Mesodermal cell (in vitro differentiated cells): ENCODE measurements at regions not wholly inside any gene's neighbourhood (a gene's known extent, or its start where the extent isn't known, plus 50 kb on each side); places are given as distances from the start of the nearest gene placed in this dataset.
A peak's percentile ranks its signal among the peaks of the same experiment; 100 is the strongest.

ENCODE experiments used
- H3K27ac ChIP-seq: 2 replicates; pipeline ENCODE4 v1.7.0; 2013; ENCODE audit warnings: mild to moderate bottlenecking, low read depth, low read length, moderate library complexity; ENCODE audit not compliant: severe bottlenecking
- H3K36me3 ChIP-seq: 2 replicates; pipeline ENCODE4 v1.7.1; 2013; ENCODE audit warnings: mild to moderate bottlenecking, low read length, moderate library complexity; ENCODE audit not compliant: control insufficient read depth, insufficient read depth
- H3K4me1 ChIP-seq: one replicate; pipeline ENCODE4 v1.7.1; 2013; ENCODE audit warnings: mild to moderate bottlenecking, low read length; ENCODE audit not compliant: insufficient read depth, control insufficient read depth, poor library complexity, severe bottlenecking
- H3K4me3 ChIP-seq: 2 replicates; pipeline ENCODE4 v1.7.0; 2013; ENCODE audit warnings: low read length, control low read depth, mild to moderate bottlenecking; ENCODE audit not compliant: insufficient read depth, poor library complexity, severe bottlenecking; ENCODE audit errors: extremely low read depth
- H3K9me3 ChIP-seq: 2 replicates; pipeline ENCODE4 v1.7.1; 2013; ENCODE audit warnings: mild to moderate bottlenecking, low read length, moderate library complexity; ENCODE audit not compliant: control insufficient read depth
- WGBS, 2 experiments: methylation state at CpG; one replicate each; pipeline ENCODE4 v1.1.5; 2013; ENCODE audit warnings: missing lambda C conversion rate in 2 of 2; ENCODE audit not compliant: insufficient coverage in 2 of 2; 5-methylcytosine and 5-hydroxymethylcytosine counted together

DNA sequence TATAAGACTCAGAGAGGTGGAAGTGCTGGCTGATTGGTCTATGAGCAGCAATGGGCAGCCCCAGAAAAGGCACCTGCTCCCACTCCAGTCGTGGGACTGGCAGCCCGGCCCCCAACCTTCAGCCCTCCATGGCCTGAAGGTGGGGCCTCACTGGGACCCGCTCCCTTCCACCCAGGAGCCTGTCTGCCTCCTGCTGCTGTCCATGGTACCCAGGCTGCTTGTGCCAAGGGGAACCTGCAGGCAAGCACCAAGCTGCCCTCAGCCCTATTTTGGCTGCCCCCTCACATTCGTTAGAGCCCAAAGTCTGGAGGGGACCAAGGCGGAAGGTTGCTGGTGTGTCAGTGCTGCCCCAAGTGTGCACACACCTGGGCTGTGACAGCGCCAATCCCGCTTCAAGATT is 2304.9 kb downstream of the PCDH9 start:
- 79 to 94% methylated on average over 4 to 7 of the region's 7 CpGs for WGBS, 2 experiments
- H3K4me3 ChIP-seq: no peak overlapping the region
- H3K9me3 ChIP-seq: no peaks in the 10 kb centered on the region
- no peaks in the 10 kb centered on the region for H3K36me3 ChIP-seq
- H3K27ac ChIP-seq: no peak overlapping the region
- H3K4me1 ChIP-seq: peaks cover 6% of the 10 kb centered on the region

DNA sequence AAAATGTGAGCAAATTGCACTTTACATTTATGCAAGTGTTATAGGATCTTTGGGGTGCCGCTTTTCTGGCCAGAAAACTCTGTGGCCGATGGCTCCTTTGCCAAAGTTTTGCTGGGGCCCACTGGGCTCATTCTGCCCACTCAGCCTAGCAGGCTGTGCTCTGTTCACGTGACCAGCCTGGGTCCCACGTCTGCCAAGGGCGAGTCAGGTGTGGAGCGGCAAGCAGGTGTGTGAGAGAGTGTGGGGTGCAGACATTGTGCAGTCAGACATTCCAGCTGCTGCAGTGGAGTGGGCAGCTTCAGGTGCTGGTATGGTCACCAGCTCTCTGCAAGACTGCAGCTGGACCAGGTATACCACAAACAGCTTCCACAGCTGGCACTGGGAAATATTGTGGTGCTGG is 2305.7 kb downstream of the PCDH9 start:
- 92 to 94% methylated on average over 6 of the region's 6 CpGs for WGBS, 2 experiments
- Histone ChIP-seq H3K27ac (no peak overlapping the region), H3K4me3 (no peak overlapping the region), H3K4me1 (no peaks in the 10 kb centered on the region), H3K36me3 (no peaks in the 10 kb centered on the region), H3K9me3 (no peaks in the 10 kb centered on the region)

DNA sequence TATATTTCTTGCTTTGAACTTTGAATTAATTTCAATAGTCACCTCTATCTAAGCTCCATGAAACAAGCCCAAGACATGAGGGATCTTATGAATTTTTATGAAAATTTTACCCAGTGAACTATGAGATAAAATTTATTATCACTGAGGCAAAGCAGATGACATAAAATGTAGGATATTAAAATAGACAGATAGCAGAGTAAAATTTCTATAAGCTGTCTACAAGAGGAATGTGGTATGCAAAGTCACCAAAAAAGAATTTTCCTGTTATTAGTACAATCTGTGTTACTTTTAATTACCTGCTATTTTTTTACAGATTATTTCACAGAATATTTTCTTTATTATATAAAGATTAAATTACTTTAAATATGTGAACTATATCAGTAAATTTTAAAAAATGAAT is 2312.6 kb downstream of the PCDH9 start:
- Histone ChIP-seq H3K4me3 (no peak overlapping the region), H3K9me3 (peaks cover 4% of the 10 kb centered on the region), H3K36me3 (no peaks in the 10 kb centered on the region), H3K27ac (no peak overlapping the region), H3K4me1 (no peaks in the 10 kb centered on the region)

DNA sequence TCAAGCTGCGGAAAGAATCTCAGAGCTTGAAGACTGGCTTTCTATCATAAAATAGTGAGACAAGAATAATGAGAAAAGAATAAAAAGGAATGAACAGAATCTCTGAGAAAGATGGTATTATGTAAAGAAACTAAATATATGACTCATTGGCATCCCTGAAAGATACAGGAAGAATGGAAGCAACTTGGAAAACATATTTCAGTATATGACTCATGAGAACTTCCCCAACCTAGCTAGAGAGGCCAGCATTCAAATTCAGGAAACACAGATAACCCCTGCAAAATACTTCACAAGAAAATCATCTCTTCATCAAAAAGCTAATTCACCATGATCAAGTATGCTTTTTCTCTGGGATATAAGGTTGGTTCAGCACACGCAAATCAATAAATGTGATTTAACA is 2318.0 kb downstream of the PCDH9 start:
- peak overlapping the region; percentile 54 for H3K27ac ChIP-seq
- H3K4me3 ChIP-seq: no peak overlapping the region
- H3K9me3 ChIP-seq: peaks cover 4% of the 10 kb centered on the region
- H3K36me3 ChIP-seq: no peaks in the 10 kb centered on the region
- H3K4me1 ChIP-seq: peaks cover 17% of the 10 kb centered on the region
- 100% methylated on average over 1 of the region's 2 CpGs; no CpG with 5 or more reads in 1 of the 2 experiments for WGBS, 2 experiments

DNA sequence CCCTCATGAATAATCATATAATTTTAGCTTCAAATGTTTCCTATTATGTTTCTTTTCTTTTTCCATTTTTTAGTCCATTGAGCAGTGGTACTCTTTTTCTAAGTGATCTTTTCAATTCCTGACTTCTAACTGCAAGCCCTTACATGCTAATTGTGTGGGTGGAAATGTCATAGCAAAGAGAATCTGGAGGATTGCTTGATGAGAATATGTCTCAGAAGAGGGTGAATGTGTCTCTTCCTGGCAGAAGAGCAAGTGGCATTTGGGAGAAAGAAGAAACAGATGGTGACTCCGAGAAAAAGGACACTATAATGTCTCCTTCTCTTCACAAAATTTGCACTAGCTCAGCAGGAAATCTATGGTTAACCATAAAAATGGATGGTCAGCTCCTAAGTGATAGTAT is 2320.0 kb downstream of the PCDH9 start:
- Histone ChIP-seq H3K27ac (no peak overlapping the region), H3K9me3 (peaks cover 4% of the 10 kb centered on the region), H3K4me3 (no peak overlapping the region), H3K4me1 (peaks cover 17% of the 10 kb centered on the region), H3K36me3 (no peaks in the 10 kb centered on the region)
- WGBS, 2 experiments: no CpG with 5 or more reads among the region's 1 CpG

DNA sequence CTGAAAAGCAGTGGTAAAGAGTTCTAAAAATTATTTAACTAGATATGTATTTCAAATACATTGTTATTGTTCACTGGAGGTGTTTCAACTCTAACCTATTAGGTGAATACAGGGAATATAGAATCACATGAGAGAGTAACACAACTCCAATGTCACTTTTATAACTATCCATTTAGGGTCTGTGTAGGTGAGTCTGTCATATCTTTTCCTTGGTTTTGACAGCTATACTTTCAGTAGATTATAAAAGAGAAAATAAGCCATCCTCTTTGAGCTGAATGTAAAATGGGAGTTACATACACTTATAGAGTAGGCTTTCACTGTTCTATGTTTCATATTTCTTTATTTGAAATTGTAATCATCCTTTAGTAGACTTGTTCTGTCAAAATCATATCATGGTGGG is 2321.0 kb downstream of the PCDH9 start:
- no peak overlapping the region for H3K4me3 ChIP-seq
- H3K27ac ChIP-seq: no peak overlapping the region
- H3K9me3 ChIP-seq: peaks cover 4% of the 10 kb centered on the region
- no peaks in the 10 kb centered on the region for H3K36me3 ChIP-seq
- H3K4me1 ChIP-seq: peaks cover 17% of the 10 kb centered on the region

DNA sequence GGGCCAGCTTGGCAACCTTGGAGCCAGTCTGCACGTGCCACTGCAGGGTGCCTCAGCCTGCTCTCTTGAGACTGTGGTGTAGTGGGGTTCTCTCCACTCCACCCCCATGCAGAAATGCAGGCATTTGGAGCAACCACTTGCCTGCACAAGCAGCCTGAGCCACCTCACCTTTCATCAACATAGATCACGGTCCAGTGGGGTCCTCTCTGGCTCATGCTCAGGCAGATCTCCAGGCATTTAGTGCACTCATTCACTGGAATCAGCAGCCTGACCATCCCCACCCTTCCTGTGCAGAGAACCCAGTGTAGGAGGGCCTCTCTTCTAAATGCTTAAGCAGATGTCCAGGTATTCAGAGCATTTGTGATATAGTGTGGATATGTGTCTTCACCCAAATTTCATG is 2330.1 kb downstream of the PCDH9 start:
- H3K36me3 ChIP-seq: no peaks in the 10 kb centered on the region
- no peaks in the 10 kb centered on the region for H3K9me3 ChIP-seq
- no peak overlapping the region for H3K27ac ChIP-seq
- H3K4me3 ChIP-seq: no peak overlapping the region
- 80% methylated on average over 1 of the region's 2 CpGs; no CpG with 5 or more reads in 1 of the 2 experiments for WGBS, 2 experiments
- H3K4me1 ChIP-seq: no peaks in the 10 kb centered on the region

DNA sequence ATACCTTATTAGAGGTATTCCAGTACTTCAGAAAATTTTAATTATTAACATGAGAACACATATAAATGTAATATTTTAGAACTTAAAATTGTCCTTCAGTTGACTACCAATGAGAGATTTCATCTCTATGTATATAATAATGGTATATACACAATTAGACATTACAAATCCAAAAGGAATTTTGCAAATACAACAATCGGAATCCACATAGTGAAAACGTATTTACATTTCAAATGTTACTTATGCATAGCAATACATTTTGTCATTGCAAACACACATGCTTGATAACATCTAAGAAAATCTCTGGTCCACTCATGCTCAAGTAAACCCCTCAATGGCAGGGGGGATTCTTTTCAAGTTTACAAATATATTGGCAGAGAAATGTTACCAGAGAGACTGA is 2345.2 kb downstream of the PCDH9 start:
- WGBS, 2 experiments: 94% methylated on average over 2 of the region's 2 CpGs; no CpG with 5 or more reads in 1 of the 2 experiments
- Histone ChIP-seq H3K27ac (no peak overlapping the region), H3K9me3 (no peaks in the 10 kb centered on the region), H3K4me3 (no peak overlapping the region), H3K4me1 (no peaks in the 10 kb centered on the region), H3K36me3 (no peaks in the 10 kb centered on the region)

DNA sequence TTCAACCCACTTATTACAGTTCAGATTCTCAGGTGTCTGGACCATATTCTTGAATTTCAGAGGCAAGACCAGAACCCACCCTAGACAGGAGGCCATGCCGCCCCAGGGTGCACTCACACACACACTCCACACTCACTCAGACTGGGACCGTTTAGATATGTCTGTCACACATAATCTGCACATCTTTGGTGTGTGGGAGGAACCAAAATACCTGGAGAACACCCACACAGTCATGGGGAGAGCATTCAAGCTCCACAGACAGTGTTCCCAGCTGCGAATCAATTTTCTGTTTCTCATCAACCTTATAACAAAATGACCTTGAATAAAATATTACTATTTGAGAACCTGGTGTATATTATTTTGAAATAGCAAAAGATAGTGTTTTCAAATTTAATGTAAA is 2353.0 kb downstream of the PCDH9 start:
- H3K4me1 ChIP-seq: no peaks in the 10 kb centered on the region

DNA sequence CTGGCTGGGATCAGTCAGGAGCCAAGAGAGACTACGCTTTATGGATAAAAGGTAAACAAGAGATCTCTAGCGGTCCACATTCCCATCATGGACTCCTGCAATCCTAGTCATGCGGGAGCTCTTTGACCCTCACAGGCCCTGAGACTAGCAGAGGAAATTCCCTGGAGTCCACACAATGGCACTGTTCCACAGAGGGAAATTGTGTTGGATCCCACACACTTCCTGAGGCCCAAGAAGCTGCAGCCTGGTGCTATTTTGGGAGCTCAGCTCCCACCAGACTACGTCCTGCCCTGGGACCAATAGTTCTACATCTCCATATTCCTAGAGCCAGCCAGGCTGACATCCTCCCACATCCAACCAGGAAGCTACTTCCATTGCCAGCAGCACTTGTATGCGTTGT is 2358.4 kb downstream of the PCDH9 start:
- no peaks in the 10 kb centered on the region for H3K9me3 ChIP-seq
- 85 to 91% methylated on average over 4 to 5 of the region's 5 CpGs for WGBS, 2 experiments
- H3K27ac ChIP-seq: no peak overlapping the region
- H3K4me3 ChIP-seq: no peak overlapping the region
- H3K36me3 ChIP-seq: no peaks in the 10 kb centered on the region
- H3K4me1 ChIP-seq: no peaks in the 10 kb centered on the region

More for the DNA sequence above, 2353.0 kb downstream of the PCDH9 start:
- Histone ChIP-seq H3K36me3 (no peaks in the 10 kb centered on the region), H3K4me3 (no peak overlapping the region), H3K9me3 (no peaks in the 10 kb centered on the region), H3K27ac (no peak overlapping the region)
- 100% methylated on average over 1 of the region's 3 CpGs; no CpG with 5 or more reads in 1 of the 2 experiments for WGBS, 2 experiments

DNA sequence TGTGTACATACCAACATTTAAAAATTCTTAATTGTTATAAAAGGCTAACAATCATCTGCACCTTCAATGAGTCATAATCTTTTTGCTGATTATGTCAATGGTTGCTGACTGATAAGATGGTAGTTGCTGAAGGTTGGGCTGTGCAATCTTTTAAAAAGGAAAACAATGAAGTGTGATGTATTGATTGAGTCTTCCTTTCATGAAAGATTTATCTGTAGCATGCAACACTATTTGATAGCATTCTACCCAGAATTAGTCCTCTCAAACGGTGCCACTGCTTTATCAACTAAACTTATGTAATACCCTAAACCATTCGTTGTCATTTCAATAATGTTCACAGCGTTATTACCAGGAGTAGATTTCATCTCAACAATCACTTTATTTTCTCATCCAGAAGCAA is 2360.6 kb downstream of the PCDH9 start:
- H3K4me1 ChIP-seq: no peaks in the 10 kb centered on the region
- no peaks in the 10 kb centered on the region for H3K9me3 ChIP-seq
- no peak overlapping the region for H3K27ac ChIP-seq
- H3K36me3 ChIP-seq: no peaks in the 10 kb centered on the region
- WGBS, 2 experiments: 83 to 100% methylated on average over 2 to 3 of the region's 3 CpGs
- no peak overlapping the region for H3K4me3 ChIP-seq

DNA sequence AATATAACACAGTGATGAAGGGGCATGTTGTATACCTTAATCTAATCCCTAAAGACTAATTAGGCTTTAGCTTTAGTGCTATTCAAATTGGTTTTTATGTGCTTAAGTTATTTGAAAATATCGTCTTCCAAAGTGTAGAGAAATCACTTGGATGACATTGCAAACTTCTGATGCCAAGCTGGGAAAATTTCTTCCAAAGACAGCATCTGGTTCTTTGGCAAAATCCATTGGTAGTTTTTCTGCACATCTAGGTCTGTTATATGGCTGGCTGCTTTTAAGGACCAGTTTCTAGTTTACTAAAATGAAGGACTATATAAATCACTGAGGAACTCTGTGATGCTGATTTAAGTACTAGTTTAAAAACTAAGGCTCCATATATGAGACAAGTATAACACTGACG is 2362.3 kb downstream of the PCDH9 start:
- H3K9me3 ChIP-seq: no peaks in the 10 kb centered on the region
- WGBS, 2 experiments: 80 to 100% methylated on average over 1 of the region's 2 CpGs
- no peak overlapping the region for H3K4me3 ChIP-seq
- no peaks in the 10 kb centered on the region for H3K36me3 ChIP-seq
- H3K4me1 ChIP-seq: no peaks in the 10 kb centered on the region
- H3K27ac ChIP-seq: no peak overlapping the region
